ENCODE measurements at regions not wholly inside any gene's neighbourhood (a gene's known extent, or its start where the extent isn't known, plus 50 kb on each side); places are given as distances from the start of the nearest gene placed in this dataset.

DNA sequence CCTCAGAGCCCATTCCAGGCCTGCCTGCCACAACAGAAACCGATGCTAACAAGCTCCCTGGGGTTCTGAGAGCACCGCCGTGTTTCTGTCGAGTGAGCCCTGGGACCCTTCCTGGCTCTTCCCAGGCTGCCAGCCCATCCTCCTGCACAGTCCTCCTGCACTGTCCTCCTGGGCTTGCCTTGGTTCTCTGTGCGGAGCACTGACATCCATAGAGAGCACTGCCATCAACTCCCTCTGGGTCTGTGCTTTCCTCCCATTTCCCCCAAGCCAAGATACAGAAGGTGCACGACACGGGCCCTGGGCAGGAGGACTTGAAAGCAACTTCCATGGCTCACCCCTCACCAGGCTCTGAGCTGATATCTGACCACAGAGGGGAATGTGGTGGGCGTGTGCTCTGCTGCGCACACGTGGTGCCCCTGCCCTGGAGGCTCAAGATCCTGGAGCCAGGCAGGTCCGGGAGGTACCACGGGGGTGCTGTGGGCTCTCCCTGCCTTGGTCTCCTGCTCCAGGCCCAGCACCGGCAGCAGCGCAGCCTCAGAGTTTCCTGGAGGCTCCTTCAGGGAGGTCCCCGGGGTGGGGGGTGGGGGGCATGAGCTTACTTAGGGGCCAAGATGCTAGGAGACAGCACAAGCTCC is 304.2 kb downstream of the BRD1 start:
- H3K27ac ChIP-seq: no peak overlapping the region
- H3K36me3 ChIP-seq: no peaks in the 10 kb centered on the region
- WGBS, 2 donors: 66 to 68% methylated on average over 14 to 15 of the region's 15 CpGs
- DNase-seq (ENCODE audit: low spot score in 2 of 2): no peak
- no peaks in the 10 kb centered on the region for H3K27me3 ChIP-seq
- H3K4me3 ChIP-seq: no peak overlapping the region
- H3K4me1 ChIP-seq: no peaks in the 10 kb centered on the region
- TF ChIP-seq EP300 (IDR thresholded peaks at IDR 0.05): no peak
- no peak for TF ChIP-seq POLR2A (IDR thresholded peaks at IDR 0.05)
- TF ChIP-seq, protein P1, sequence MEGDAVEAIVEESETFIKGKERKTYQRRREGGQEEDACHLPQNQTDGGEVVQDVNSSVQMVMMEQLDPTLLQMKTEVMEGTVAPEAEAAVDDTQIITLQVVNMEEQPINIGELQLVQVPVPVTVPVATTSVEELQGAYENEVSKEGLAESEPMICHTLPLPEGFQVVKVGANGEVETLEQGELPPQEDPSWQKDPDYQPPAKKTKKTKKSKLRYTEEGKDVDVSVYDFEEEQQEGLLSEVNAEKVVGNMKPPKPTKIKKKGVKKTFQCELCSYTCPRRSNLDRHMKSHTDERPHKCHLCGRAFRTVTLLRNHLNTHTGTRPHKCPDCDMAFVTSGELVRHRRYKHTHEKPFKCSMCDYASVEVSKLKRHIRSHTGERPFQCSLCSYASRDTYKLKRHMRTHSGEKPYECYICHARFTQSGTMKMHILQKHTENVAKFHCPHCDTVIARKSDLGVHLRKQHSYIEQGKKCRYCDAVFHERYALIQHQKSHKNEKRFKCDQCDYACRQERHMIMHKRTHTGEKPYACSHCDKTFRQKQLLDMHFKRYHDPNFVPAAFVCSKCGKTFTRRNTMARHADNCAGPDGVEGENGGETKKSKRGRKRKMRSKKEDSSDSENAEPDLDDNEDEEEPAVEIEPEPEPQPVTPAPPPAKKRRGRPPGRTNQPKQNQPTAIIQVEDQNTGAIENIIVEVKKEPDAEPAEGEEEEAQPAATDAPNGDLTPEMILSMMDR (IDR thresholded peaks at IDR 0.05): no peak
- H3K9me3 ChIP-seq: peaks cover 0 to 25% (median 0%) of the 10 kb centered on the region in 4 donors

DNA sequence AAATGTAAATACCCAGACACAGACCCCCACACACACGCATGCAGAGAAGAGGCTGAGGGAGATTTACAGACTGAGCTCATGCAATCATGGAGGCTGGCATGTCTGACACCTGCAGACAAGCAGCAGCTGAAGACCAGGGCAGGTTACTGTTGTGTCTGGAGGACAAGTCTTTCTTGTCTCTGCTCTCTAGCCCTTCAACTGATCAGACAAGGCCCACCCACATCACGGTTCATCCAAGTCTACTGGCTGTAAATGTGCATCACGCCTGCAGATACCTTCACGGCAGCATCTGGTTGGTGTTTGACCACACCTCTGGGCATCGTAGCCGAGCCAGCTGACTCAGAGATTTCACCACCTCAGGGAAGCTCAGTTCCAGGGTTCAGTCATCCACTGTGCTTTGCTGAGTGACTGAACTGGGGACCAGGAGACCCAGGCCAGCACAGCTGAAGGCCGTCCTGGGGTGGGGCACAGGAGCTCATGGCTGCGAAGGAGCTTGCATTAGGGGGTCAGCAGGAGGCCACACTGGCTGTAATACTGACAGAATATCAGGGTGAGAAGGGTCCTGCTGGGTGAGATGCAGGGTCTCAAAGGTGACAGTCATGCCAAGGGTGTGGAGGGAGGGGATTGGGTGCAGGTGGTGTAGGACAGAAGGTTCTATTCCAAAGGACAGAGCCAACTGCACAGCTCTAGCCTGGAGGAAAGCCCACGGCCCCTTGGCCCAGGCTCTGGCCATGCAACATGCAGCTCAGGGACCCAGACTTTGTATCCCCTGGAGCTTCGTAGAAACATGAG is 304.9 kb downstream of the BRD1 start:
- 91 to 92% methylated on average over 10 of the region's 10 CpGs for WGBS, 2 donors
- Histone ChIP-seq H3K27ac (no peak overlapping the region), H3K36me3 (no peaks in the 10 kb centered on the region), H3K9me3 (peaks cover 0 to 25% (median 0%) of the 10 kb centered on the region in 4 donors), H3K4me1 (no peaks in the 10 kb centered on the region), H3K27me3 (no peaks in the 10 kb centered on the region), H3K4me3 (no peak overlapping the region)
- DNase-seq (ENCODE audit: low spot score in 2 of 2): no peak
- TF ChIP-seq POLR2A (IDR thresholded peaks at IDR 0.05) (no peak), EP300 (IDR thresholded peaks at IDR 0.05) (no peak)
- TF ChIP-seq, protein P1 (IDR thresholded peaks at IDR 0.05): no peak

DNA sequence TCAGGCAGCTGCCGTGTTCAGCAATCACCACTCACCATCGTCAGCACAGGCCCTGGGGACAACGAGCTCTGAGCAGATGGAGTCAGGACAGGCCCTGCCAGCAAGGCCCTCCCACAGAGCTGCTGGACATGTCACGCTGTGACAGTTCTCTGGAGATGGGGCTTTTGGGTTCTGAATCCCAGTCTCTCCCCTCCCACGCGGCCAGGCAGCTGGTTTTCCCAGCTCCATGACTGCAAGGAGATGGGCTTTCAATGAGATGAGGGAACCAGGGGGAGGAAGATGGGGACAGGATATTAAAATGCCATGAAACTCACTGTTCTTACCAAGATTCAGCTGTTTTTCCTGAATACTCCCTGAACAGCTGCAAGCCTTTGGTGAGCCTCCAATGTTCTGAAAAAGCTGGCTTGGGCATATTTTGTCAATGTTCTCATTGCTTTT is 305.9 kb downstream of the BRD1 start:
- Histone ChIP-seq H3K9me3 (peaks cover 0 to 25% (median 0%) of the 10 kb centered on the region in 4 donors), H3K27me3 (no peaks in the 10 kb centered on the region), H3K4me3 (no peak overlapping the region), H3K36me3 (no peaks in the 10 kb centered on the region), H3K27ac (no peak overlapping the region), H3K4me1 (no peaks in the 10 kb centered on the region)
- WGBS, 2 donors: 68 to 74% methylated on average over 5 to 6 of the region's 6 CpGs
- no peak for DNase-seq (ENCODE audit: low spot score in 2 of 2)
- TF ChIP-seq EP300 (IDR thresholded peaks at IDR 0.05): no peak
- no peak for TF ChIP-seq POLR2A (IDR thresholded peaks at IDR 0.05)
- TF ChIP-seq, protein P1 (IDR thresholded peaks at IDR 0.05): no peak

DNA sequence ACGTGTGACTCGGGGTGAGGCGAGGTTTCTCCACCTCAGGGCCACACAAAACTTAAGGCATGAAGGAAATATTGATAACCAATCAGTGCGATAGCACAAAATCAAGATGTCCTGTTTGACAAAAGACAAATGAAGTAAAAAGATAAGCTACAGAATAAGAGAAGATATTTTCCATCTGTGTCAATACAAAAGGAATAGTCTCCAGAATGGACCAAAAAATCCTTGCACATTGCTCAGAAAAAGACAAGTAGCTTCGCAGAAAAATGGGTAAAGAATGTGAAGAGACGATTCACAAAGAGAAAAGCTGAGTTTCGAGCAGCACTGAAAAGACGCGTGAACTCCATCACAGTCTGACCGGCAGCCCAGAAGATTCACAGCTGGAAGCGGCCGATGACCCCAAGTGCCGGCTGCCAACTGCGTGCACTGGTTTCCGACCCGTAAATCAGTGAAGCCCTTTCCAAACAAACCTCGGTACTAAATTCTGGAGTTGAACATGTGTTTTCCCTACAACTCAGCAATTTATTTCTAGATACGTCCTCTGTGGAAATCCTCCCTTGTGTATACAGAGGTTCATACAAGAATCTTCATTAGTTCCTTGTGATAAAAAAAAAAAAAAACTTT is 308.4 kb downstream of the BRD1 start:
- H3K4me1 ChIP-seq: no peaks in the 10 kb centered on the region
- no peaks in the 10 kb centered on the region for H3K27me3 ChIP-seq
- H3K36me3 ChIP-seq: no peaks in the 10 kb centered on the region
- H3K4me3 ChIP-seq: no peak overlapping the region
- WGBS, 2 donors: 42 to 49% methylated on average over 18 of the region's 18 CpGs
- no peak for TF ChIP-seq EP300 (IDR thresholded peaks at IDR 0.05)
- no peak for TF ChIP-seq POLR2A (IDR thresholded peaks at IDR 0.05)
- TF ChIP-seq, protein P1 (IDR thresholded peaks at IDR 0.05): no peak
- no peak overlapping the region for H3K27ac ChIP-seq
- peaks cover 0 to 25% (median 0%) of the 10 kb centered on the region in 4 donors for H3K9me3 ChIP-seq
- no peak for DNase-seq (ENCODE audit: low spot score in 2 of 2)

Measured in tibial nerve (tissue), 4 donors.